HCT116 (cell line): ENCODE measurements at regions not wholly inside any gene's neighbourhood (a gene's known extent, or its start where the extent isn't known, plus 50 kb on each side); places are given as distances from the start of the nearest gene placed in this dataset.

ENCODE experiments used
- ATAC-seq: fragments of 200-7000 bp; cut with Tn5 transposase; 2 replicates; pipeline ENCODE4 v1.9.1; 2020; ENCODE audit warnings: mild to moderate bottlenecking, moderate library complexity
- BruUV-seq: library from RNA; stranded (reverse); fragments of 400-500 nt; replicated peaks from 2 replicates; lab custom pipeline; 2021; lab: Mats Ljungman, UMichigan
- CTCF ChIA-PET: fragments of 300-600 bp; sonication (Branson Sonifier 250); formaldehyde crosslinking; loops from one replicate; lab custom pipeline; 2021; ENCODE audit warnings: antibody characterized with exemption; lab: Charles Lee
- POLR2A ChIA-PET: fragments of 300-600, 350-600 bp; sonication (Branson Sonifier 250); formaldehyde crosslinking; loops from one replicate; lab custom pipeline; 2021; ENCODE audit warnings: antibody characterized with exemption; lab: Charles Lee
- RAD21 ChIA-PET, 2 experiments: fragments of 300-600 bp; sonication (Branson Sonifier 250); formaldehyde crosslinking; loops; one replicate each; lab custom pipeline; 2023; ENCODE audit warnings: low total read pairs in 2 of 2; ENCODE audit not compliant: uncharacterized antibody in 2 of 2, unreplicated experiment in 2 of 2, low non-redundant PET in 1 of 2; lab: Charles Lee
- DNase-seq: peaks from one replicate; pipeline ENCODE4 v3.0.0-alpha.2; 2010; ENCODE audit warnings: low read depth, low spot score
- H2AFZ ChIP-seq: fragments of 200-600 bp; shearing (Covaris generic), sonication (generic); 2 replicates; pipeline ENCODE4 v1.6.1; 2017; ENCODE audit warnings: low read depth, mixed run types, mixed read lengths, antibody characterized with exemption, low read length; ENCODE audit not compliant: poor library complexity, severe bottlenecking
- H3K27ac ChIP-seq: 2 replicates; pipeline ENCODE4 v1.5.1; 2012; ENCODE audit warnings: low read depth, low read length
- H3K27me3 ChIP-seq: fragments of 200-600 bp; sonication (generic); 2 replicates; pipeline ENCODE4 v1.6.1; 2016; ENCODE audit warnings: mixed run types, low read length, mixed read lengths; ENCODE audit not compliant: insufficient read depth
- H3K36me3 ChIP-seq, 2 experiments: fragments of 200-500 bp in 1 of 2; fragments of 200-600 bp in 1 of 2; sonication (Bioruptor generic) in 1 of 2; sonication (generic) in 1 of 2; 2 replicates each; pipeline versions ENCODE4 v1.5.1 to v1.6.1; 2014 to 2016; ENCODE audit warnings: low read length in 2 of 2, inconsistent platforms in 1 of 2, mixed read lengths in 1 of 2, mixed run types in 1 of 2; ENCODE audit not compliant: insufficient read depth in 2 of 2, control insufficient read depth in 1 of 2
- H3K4me1 ChIP-seq, 2 experiments: fragments of 200-600 bp in 1 of 2; sonication (generic) in 1 of 2; 2 replicates each; pipeline versions ENCODE4 v1.5.1 to v1.6.1; 2012 to 2017; ENCODE audit warnings: low read length in 2 of 2, inconsistent platforms in 1 of 2, mild to moderate bottlenecking in 1 of 2, mixed read lengths in 1 of 2, mixed run types in 1 of 2, moderate library complexity in 1 of 2; ENCODE audit not compliant: insufficient read depth in 2 of 2, control insufficient read depth in 1 of 2
- H3K4me2 ChIP-seq: fragments of 200-600 bp; sonication (generic); 2 replicates; pipeline ENCODE4 v1.6.1; 2017; ENCODE audit warnings: mixed run types, low read length, mixed read lengths
- H3K4me3 ChIP-seq, 2 experiments: fragments of 200-600 bp in 1 of 2; sonication (generic) in 1 of 2; replicated peaks in 1 of 2; 2 replicates each; pipeline ENCODE4 v1.5.1; 2011 to 2016; ENCODE audit warnings: low read length in 2 of 2, control low read depth in 1 of 2, low read depth in 1 of 2, mild to moderate bottlenecking in 1 of 2, mixed read lengths in 1 of 2, mixed run types in 1 of 2
- H3K79me2 ChIP-seq: fragments of 200-600 bp; sonication (generic); 2 replicates; pipeline ENCODE4 v1.6.1; 2017; ENCODE audit warnings: mild to moderate bottlenecking, mixed run types, low read length, moderate library complexity, mixed read lengths; ENCODE audit not compliant: insufficient read depth
- H3K9ac ChIP-seq: fragments of 200-600 bp; sonication (generic); 2 replicates; pipeline ENCODE4 v1.6.1; 2016; ENCODE audit warnings: low read length, mixed read lengths
- H3K9me2 ChIP-seq: fragments of 200-600 bp; sonication (generic), shearing (Covaris generic); 2 replicates; pipeline ENCODE4 v1.6.1; 2017; ENCODE audit warnings: mixed run types, mild to moderate bottlenecking, moderate library complexity; ENCODE audit not compliant: insufficient read depth
- H3K9me3 ChIP-seq, 2 experiments: fragments of 200-500 bp in 1 of 2; fragments of 200-600 bp in 1 of 2; sonication (Bioruptor generic) in 1 of 2; sonication (generic) in 1 of 2; 2 replicates each; pipeline ENCODE4 v1.6.1; 2014 to 2017; ENCODE audit warnings: low read length in 2 of 2, mixed read lengths in 2 of 2, inconsistent platforms in 1 of 2, low read depth in 1 of 2, mild to moderate bottlenecking in 1 of 2, mixed run types in 1 of 2, moderate library complexity in 1 of 2; ENCODE audit not compliant: control insufficient read depth in 1 of 2, insufficient read depth in 1 of 2
- H4K20me1 ChIP-seq: fragments of 200-600 bp; sonication (generic), shearing (Covaris generic); 2 replicates; pipeline ENCODE4 v1.6.1; 2017; ENCODE audit warnings: mixed run types, mild to moderate bottlenecking, moderate library complexity; ENCODE audit not compliant: insufficient read depth
- ATF3 ChIP-seq: IDR thresholded peaks from 2 replicates; pipeline ENCODE4 v1.6.1; 2012
- CBX3 ChIP-seq: IDR thresholded peaks from 2 replicates; pipeline ENCODE4 v1.6.1; 2012; ENCODE audit warnings: low read depth
- CEBPB ChIP-seq: IDR thresholded peaks from 2 replicates; pipeline ENCODE4 v1.6.1; 2012; ENCODE audit warnings: low read depth
- CTCF ChIP-seq, 3 experiments: fragments of 200-600 bp in 1 of 3; sonication (generic) in 1 of 3; IDR thresholded peaks in 2 of 3; conservative IDR thresholded peaks in 1 of 3; 2 replicates each; pipeline ENCODE4 v1.5.1; 2012 to 2017; ENCODE audit warnings: low read depth in 2 of 3, low read length in 2 of 3, antibody characterized with exemption in 1 of 3, borderline replicate concordance in 1 of 3, control low read depth in 1 of 3, mild to moderate bottlenecking in 1 of 3, mixed read lengths in 1 of 3, mixed run types in 1 of 3, moderate library complexity in 1 of 3; ENCODE audit not compliant: insufficient read depth in 1 of 3
- EGR1 ChIP-seq: IDR thresholded peaks from 2 replicates; pipeline ENCODE4 v1.6.1; 2012; ENCODE audit warnings: low read depth
- ELF1 ChIP-seq: IDR thresholded peaks from 2 replicates; pipeline ENCODE4 v1.6.1; 2012; ENCODE audit warnings: low read depth, borderline replicate concordance
- POLR2A ChIP-seq: IDR thresholded peaks from 2 replicates; pipeline ENCODE4 v1.7.0; 2011; ENCODE audit warnings: borderline replicate concordance; ENCODE audit not compliant: insufficient read depth, insufficient read length; ENCODE audit errors: extremely low read depth
- POLR2AphosphoS5 ChIP-seq: IDR thresholded peaks from 2 replicates; pipeline ENCODE4 v1.6.1; 2011; ENCODE audit warnings: mild to moderate bottlenecking, low read depth, low read length, moderate library complexity
- RAD21 ChIP-seq: IDR thresholded peaks from 2 replicates; pipeline ENCODE4 v1.6.1; 2012; ENCODE audit warnings: low read depth, mild to moderate bottlenecking
- SIN3A ChIP-seq: IDR thresholded peaks from 2 replicates; pipeline ENCODE4 v1.6.1; 2012; ENCODE audit warnings: low read depth
- TCF7L2 ChIP-seq: IDR thresholded peaks from 2 replicates; pipeline ENCODE4 v1.7.0; 2011; ENCODE audit warnings: borderline replicate concordance, inconsistent platforms; ENCODE audit not compliant: insufficient read depth, insufficient read length; ENCODE audit errors: extremely low read depth
- ZFX ChIP-seq: fragments of 450-650 bp; IDR thresholded peaks from 2 replicates; pipeline ENCODE4 v1.6.1; 2017
- ZNF274 ChIP-seq: fragments of 200-500 bp; sonication (Bioruptor generic); IDR thresholded peaks from 2 replicates; pipeline ENCODE4 v1.6.1; 2014; ENCODE audit warnings: mild to moderate bottlenecking, low read depth, low read length, inconsistent platforms
- intact Hi-C: fragments of 100-400 bp; cut with micrococcal nuclease; formaldehyde crosslinking; loops from 2 replicates; pipeline ENCODE4 v1.10.0; 2022
- TF ChIP-seq, protein P1 (sequence below): IDR thresholded peaks from 2 replicates; pipeline ENCODE4 v1.6.1; 2012

GRCh38 chr14:82309199-82309598 lies 775.5 kb upstream of the SEL1L start:
- Histone ChIP-seq H2AFZ (no peak overlapping the region), H3K27ac (no peak overlapping the region), H3K9me2 (no peaks in the 10 kb centered on the region), H3K9me3 (peaks cover 12 to 18% of the 10 kb centered on the region in 2 experiments; a peak in 3 of 4 replicates), H3K79me2 (no peaks in the 10 kb centered on the region), H3K4me3 (no peak overlapping the region), H3K27me3 (no peaks in the 10 kb centered on the region), H4K20me1 (no peaks in the 10 kb centered on the region), H3K4me2 (no peak overlapping the region), H3K4me1 (no peaks in the 10 kb centered on the region), H3K9ac (no peak overlapping the region), H3K36me3 (no peaks in the 10 kb centered on the region)
- RAD21 ChIA-PET: no interaction called here
- DNase-seq (no peak), ATAC-seq (no peak)
- TF ChIP-seq CBX3: no peak
- TF ChIP-seq SIN3A: no peak
- TF ChIP-seq ZFX: no peak
- TF ChIP-seq POLR2AphosphoS5: no peak
- no peak for TF ChIP-seq ELF1
- no peak for TF ChIP-seq CEBPB
- no peak for TF ChIP-seq RAD21
- no peak for TF ChIP-seq POLR2A
- no peak for TF ChIP-seq EGR1
- no peak for TF ChIP-seq ATF3
- TF ChIP-seq CTCF (IDR thresholded peaks at IDR 0.05 in 2 of 3, conservative IDR thresholded peaks at IDR 0.05 in 1 of 3; ENCODE audit: borderline replicate concordance in 1 of 3, insufficient read depth in 1 of 3, low read depth in 2 of 3, low read length in 2 of 3): no peak
- TF ChIP-seq, protein P1, sequence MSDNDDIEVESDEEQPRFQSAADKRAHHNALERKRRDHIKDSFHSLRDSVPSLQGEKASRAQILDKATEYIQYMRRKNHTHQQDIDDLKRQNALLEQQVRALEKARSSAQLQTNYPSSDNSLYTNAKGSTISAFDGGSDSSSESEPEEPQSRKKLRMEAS: no peak
- no peak for TF ChIP-seq ZNF274
- no peak for TF ChIP-seq TCF7L2
- no TSS peak for BruUV-seq
- CTCF ChIA-PET: no interaction called here
- intact Hi-C loops: no loop called here
- POLR2A ChIA-PET: no interaction called here
